ENCODE measurements at regions not wholly inside any gene's neighbourhood (a gene's known extent, or its start where the extent isn't known, plus 50 kb on each side); places are given as distances from the start of the nearest gene placed in this dataset.
"Not testable (repeated sequence)": the region's sequence is repeated elsewhere in the genome, so short reads cannot be mapped to it uniquely, and the experiment has no call there.

GRCh38 chr1:88333086-88333695 lies 350.9 kb upstream of the PKN2 start:
- Histone ChIP-seq H3K27me3 (ENCODE audit: control insufficient read depth, insufficient read depth, low read length) (no peaks in the 10 kb centered on the region), H3K4me3 (ENCODE audit: low read depth, low read length) (no peak overlapping the region), H3K36me3 (ENCODE audit: control insufficient read depth, insufficient read depth, low read length) (no peaks in the 10 kb centered on the region)
- no peak for DNase-seq (ENCODE audit: low read depth)
- TF ChIP-seq, protein P1, sequence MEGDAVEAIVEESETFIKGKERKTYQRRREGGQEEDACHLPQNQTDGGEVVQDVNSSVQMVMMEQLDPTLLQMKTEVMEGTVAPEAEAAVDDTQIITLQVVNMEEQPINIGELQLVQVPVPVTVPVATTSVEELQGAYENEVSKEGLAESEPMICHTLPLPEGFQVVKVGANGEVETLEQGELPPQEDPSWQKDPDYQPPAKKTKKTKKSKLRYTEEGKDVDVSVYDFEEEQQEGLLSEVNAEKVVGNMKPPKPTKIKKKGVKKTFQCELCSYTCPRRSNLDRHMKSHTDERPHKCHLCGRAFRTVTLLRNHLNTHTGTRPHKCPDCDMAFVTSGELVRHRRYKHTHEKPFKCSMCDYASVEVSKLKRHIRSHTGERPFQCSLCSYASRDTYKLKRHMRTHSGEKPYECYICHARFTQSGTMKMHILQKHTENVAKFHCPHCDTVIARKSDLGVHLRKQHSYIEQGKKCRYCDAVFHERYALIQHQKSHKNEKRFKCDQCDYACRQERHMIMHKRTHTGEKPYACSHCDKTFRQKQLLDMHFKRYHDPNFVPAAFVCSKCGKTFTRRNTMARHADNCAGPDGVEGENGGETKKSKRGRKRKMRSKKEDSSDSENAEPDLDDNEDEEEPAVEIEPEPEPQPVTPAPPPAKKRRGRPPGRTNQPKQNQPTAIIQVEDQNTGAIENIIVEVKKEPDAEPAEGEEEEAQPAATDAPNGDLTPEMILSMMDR (IDR thresholded peaks at IDR 0.05; ENCODE audit: insufficient read depth, low read length, poor library complexity, severe bottlenecking) = no peak

- Histone ChIP-seq H3K4me3 (ENCODE audit: low read depth, low read length) (no peak overlapping the region), H3K36me3 (ENCODE audit: control insufficient read depth, insufficient read depth, low read length) (no peaks in the 10 kb centered on the region), H3K27me3 (ENCODE audit: control insufficient read depth, insufficient read depth, low read length) (no peaks in the 10 kb centered on the region)
- DNase-seq (ENCODE audit: low read depth) = no peak
- TF ChIP-seq, protein P1 (IDR thresholded peaks at IDR 0.05; ENCODE audit: insufficient read depth, low read length, poor library complexity, severe bottlenecking) = no peak
These were observed 342.6 kb upstream of the PKN2 start for GRCh38 chr1:88341447-88341846.

DNA sequence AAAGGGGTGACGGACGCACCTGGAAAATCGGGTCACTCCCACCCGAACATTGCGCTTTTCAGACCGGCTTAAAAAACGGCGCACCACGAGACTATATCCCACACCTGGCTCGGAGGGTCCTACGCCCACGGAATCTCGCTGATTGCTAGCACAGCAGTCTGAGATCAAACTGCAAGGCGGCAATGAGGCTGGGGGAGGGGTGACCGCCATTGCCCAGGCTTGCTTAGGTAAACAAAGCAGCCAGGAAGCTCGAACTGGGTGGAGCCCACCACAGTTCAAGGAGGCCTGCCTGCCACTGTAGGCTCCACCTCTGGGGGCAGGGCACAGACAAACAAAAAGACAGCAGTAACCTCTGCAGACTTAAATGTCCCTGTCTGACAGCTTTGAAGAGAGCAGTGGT lies 342.0 kb upstream of the PKN2 start:
- H3K36me3 ChIP-seq (ENCODE audit: control insufficient read depth, insufficient read depth, low read length); H3K4me3 ChIP-seq (ENCODE audit: low read depth, low read length); DNase-seq (ENCODE audit: low read depth); H3K27me3 ChIP-seq (ENCODE audit: control insufficient read depth, insufficient read depth, low read length): not testable (repeated sequence)

- TF ChIP-seq, protein P1 (IDR thresholded peaks at IDR 0.05; ENCODE audit: insufficient read depth, low read length, poor library complexity, severe bottlenecking) = no peak
- DNase-seq (ENCODE audit: low read depth) = no peak
- H3K36me3 ChIP-seq (ENCODE audit: control insufficient read depth, insufficient read depth, low read length) = no peaks in the 10 kb centered on the region
- H3K4me3 ChIP-seq (ENCODE audit: low read depth, low read length) = no peak overlapping the region
- H3K27me3 ChIP-seq (ENCODE audit: control insufficient read depth, insufficient read depth, low read length) = no peaks in the 10 kb centered on the region
These were observed 333.4 kb upstream of the PKN2 start for GRCh38 chr1:88350648-88351047.

- no peaks in the 10 kb centered on the region for H3K27me3 ChIP-seq (ENCODE audit: control insufficient read depth, insufficient read depth, low read length)
- TF ChIP-seq, protein P1 (IDR thresholded peaks at IDR 0.05; ENCODE audit: insufficient read depth, low read length, poor library complexity, severe bottlenecking) = no peak
- H3K4me3 ChIP-seq (ENCODE audit: low read depth, low read length) = no peak overlapping the region
- H3K36me3 ChIP-seq (ENCODE audit: control insufficient read depth, insufficient read depth, low read length) = no peaks in the 10 kb centered on the region
- DNase-seq (ENCODE audit: low read depth) = no peak
These were observed 332.1 kb upstream of the PKN2 start for GRCh38 chr1:88351960-88352359.

- no peak for DNase-seq (ENCODE audit: low read depth)
- TF ChIP-seq, protein P1 (IDR thresholded peaks at IDR 0.05; ENCODE audit: insufficient read depth, low read length, poor library complexity, severe bottlenecking) = no peak
- no peak overlapping the region for H3K4me3 ChIP-seq (ENCODE audit: low read depth, low read length)
- no peaks in the 10 kb centered on the region for H3K36me3 ChIP-seq (ENCODE audit: control insufficient read depth, insufficient read depth, low read length)
- no peaks in the 10 kb centered on the region for H3K27me3 ChIP-seq (ENCODE audit: control insufficient read depth, insufficient read depth, low read length)
These were observed 329.8 kb upstream of the PKN2 start for GRCh38 chr1:88354256-88354655.
